ENCODE measurements at regions not wholly inside any gene's neighbourhood (a gene's known extent, or its start where the extent isn't known, plus 50 kb on each side); places are given as distances from the start of the nearest gene placed in this dataset.

DNA sequence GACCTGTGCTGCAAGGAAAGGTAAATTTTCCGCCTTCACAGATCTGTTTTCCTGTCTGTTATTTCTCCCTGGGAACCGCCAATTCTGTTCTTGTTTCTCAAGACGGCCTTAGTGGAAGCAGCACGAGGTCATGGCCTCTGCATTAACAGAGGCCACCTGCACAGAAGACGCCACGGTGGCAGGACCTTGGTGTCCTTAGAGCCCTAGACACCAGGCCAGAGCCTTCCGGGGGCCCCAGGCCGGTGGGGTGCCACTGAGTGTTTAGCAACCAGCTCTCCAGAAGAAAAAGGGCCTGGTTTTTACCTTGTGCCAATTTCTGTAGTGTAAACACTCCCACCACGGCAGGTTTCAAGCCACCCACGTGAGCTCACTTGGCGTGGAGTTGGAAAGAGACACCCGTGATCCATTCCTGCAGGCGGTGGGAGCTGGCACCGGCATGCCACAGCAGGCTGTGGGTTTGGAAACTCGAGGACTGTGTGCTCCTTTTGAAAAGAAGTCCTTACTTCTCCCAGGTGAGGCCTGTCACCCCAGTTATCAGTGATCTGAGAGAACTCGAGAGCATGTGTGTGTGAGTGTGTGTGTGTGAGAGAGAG is 103.9 kb upstream of the HDAC4 start:
- TF ChIP-seq, protein P1, sequence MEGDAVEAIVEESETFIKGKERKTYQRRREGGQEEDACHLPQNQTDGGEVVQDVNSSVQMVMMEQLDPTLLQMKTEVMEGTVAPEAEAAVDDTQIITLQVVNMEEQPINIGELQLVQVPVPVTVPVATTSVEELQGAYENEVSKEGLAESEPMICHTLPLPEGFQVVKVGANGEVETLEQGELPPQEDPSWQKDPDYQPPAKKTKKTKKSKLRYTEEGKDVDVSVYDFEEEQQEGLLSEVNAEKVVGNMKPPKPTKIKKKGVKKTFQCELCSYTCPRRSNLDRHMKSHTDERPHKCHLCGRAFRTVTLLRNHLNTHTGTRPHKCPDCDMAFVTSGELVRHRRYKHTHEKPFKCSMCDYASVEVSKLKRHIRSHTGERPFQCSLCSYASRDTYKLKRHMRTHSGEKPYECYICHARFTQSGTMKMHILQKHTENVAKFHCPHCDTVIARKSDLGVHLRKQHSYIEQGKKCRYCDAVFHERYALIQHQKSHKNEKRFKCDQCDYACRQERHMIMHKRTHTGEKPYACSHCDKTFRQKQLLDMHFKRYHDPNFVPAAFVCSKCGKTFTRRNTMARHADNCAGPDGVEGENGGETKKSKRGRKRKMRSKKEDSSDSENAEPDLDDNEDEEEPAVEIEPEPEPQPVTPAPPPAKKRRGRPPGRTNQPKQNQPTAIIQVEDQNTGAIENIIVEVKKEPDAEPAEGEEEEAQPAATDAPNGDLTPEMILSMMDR (IDR thresholded peaks at IDR 0.05; ENCODE audit: low read depth, low read length) = no peak
- DNase-seq (ENCODE audit: extremely low read depth, low read depth) = no peak

DNA sequence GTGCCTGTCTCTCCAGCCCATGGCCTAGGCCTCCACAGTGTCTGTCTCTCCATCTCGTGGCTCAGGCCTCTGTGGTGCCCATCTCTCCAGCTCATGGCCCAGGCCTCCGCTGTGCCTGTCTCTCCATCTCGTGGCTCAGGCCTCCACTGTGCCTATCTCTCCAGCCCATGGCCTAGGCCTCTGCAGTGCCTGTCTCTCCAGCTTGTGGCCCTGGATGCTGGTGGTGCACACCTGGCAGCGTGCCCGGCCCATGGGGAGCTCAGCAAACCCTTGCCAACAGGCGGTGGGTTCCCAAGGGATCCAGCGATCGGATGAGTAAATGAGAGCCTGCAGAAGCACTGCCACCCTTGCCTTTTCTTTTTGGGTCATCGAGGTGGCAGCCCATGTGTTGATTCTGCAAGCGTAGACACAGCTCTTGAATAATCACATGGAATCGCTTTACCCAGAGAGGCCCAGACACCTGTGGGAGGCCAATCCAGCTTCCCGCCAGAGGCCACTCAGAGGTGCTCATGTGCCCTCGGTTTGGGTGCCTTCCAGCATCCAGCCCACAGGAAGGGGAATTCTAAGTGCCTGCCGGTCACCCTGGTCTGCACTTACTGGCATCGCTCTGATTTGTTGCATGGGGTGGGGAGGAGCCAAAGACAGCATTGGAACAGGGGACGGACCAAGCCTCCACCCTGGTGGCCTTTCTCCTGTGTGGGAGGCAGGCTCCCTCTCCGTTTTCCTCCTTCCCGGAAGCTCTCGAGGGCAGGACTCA is 101.8 kb upstream of the HDAC4 start:
- TF ChIP-seq, protein P1 (IDR thresholded peaks at IDR 0.05; ENCODE audit: low read depth, low read length) = no peak
- DNase-seq (ENCODE audit: extremely low read depth, low read depth) = no peak

DNA sequence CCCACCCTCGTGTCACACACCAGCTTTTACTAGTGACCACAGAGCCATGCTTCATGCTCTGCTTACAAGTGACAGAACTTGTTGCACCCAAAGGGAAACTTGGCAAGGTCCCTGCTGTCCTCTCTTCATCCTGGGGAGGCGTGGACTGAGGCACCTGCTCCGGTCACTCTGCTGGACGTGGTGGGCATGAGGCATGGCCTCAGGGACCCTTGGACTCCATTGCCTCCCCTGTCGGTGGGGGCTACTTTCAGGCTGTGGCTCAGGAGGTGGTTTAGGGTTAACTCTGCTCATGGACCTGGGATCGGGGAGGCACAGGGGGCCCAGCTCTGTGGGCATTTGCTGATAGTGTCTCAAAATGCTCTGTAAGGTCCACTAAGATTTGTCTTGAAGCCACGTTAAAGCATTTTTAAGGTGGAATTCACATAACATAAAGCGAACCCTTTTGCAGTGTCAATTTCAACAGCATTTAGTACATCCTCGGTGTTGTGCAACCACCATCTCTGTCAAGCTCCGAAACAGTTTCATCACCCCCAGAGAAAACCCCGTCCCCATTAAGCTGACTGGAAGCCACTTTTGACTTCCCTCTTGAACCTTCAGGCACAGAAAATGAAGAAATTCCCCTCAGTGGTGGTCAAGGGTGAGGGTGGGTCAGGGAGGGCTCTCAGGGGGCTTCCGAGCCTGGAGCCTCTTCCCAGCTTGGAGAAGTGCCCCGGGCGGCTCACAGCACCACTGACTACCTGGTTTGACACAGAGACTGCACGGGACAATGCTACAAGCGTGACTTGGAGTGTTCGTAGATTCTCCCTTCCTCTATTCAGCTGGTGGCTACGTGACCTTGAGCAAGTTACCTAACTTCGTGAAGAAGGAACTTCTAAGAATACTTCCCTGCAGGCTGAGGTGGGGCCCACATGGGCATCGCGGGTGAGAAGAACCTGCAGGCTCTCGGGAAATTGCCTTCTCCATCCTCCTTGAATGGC is 100.0 kb upstream of the HDAC4 start:
- TF ChIP-seq, protein P1 (IDR thresholded peaks at IDR 0.05; ENCODE audit: low read depth, low read length) = no peak
- no peak for DNase-seq (ENCODE audit: extremely low read depth, low read depth)

DNA sequence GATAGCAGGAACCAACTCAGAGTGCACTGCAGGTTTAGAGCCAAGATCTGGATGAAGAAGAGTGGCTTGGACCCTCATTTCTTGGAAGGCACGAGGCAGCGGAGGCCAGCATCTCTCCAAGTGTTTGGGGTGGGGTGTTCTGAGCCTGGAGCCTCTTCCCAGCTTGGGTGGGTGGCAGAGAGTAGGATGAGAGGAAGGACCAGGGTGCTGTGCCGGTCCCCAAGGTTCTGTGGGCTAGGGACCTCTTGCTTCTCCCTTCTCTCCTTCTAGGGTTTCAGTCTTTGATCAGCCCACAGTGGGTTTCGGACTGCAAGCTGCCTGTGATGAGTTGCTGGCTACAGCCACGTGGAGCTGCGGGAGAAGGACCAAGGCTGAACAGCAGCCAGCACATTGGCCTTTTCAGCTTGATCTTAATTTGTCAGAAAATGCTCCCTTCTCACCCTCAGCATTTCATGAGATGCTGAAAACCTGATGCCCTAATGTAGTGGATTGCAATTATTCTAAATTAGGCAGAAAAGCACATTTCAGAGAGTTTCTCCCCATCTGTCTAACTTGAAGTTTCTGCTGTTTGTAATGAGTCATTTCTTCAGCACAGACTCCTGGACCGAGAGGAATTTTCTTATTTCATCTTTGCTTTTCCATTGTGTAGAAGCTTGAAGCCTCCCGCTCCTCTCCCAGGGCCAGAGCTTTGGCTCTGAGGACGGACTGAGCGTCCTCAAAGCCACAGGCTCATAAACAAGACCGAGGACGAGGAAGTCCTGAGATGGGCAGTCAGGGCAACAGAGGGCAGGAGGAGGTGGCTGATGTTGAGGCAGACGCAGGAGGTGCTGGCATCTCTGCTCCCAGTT is 99.1 kb upstream of the HDAC4 start:
- TF ChIP-seq, protein P1 (IDR thresholded peaks at IDR 0.05; ENCODE audit: low read depth, low read length) = no peak
- no peak for DNase-seq (ENCODE audit: extremely low read depth, low read depth)

DNA sequence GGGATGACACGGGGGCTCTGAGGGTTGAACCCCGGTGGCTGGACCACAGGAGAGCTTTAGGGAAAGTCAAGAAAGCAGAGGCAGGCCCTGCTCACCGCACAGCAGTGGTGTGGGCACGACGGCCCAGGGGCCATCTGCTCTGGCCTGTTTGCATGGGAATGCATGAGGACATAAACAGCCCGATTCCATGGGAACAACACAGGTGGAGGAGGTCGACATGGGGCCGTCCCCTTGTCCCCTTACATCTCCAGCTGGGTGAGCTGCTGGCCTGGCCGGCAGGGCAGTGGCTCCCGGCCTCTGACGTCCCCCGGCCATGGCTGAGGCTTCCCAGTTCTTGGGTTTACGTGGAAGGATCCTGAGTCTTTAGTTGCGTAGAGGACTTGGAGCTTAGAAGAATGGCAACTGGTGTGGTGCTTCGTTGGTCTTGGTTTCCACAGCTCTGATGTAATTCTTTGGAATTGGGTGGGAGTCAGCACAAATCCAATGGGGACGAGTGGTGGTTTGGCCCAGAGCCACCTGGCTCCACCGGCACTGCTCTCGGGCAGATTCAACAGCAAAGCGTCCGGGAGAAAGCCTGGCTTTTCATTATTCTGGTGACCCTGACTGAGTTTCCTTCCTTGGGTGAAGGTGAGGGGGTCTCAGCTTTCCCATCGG is 98.3 kb upstream of the HDAC4 start:
- DNase-seq (ENCODE audit: extremely low read depth, low read depth) = no peak
- TF ChIP-seq, protein P1 (IDR thresholded peaks at IDR 0.05; ENCODE audit: low read depth, low read length) = no peak

DNA sequence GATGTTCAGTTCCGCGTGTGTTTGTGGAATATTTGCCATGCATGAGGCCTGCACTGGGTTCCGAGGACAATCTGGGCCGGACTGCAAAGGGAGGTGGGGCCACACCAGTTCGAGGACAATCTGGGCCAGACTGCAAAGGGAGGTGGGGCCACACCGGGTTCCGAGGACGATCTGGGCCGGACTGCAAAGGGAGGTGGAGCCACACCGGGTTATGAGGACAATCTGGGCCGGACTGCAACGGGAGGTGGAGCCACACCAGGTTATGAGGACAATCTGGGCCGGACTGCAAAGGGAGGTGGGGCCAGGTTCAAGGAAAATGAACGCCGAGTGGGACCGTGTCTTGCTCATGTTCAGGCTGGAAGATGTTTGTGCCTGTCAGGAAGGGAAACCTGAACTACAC is 97.8 kb upstream of the HDAC4 start:
- TF ChIP-seq, protein P1 (IDR thresholded peaks at IDR 0.05; ENCODE audit: low read depth, low read length) = no peak
- DNase-seq (ENCODE audit: extremely low read depth, low read depth) = no peak
